ENCODE measurements at regions not wholly inside any gene's neighbourhood (a gene's known extent, or its start where the extent isn't known, plus 50 kb on each side); places are given as distances from the start of the nearest gene placed in this dataset.

DNA sequence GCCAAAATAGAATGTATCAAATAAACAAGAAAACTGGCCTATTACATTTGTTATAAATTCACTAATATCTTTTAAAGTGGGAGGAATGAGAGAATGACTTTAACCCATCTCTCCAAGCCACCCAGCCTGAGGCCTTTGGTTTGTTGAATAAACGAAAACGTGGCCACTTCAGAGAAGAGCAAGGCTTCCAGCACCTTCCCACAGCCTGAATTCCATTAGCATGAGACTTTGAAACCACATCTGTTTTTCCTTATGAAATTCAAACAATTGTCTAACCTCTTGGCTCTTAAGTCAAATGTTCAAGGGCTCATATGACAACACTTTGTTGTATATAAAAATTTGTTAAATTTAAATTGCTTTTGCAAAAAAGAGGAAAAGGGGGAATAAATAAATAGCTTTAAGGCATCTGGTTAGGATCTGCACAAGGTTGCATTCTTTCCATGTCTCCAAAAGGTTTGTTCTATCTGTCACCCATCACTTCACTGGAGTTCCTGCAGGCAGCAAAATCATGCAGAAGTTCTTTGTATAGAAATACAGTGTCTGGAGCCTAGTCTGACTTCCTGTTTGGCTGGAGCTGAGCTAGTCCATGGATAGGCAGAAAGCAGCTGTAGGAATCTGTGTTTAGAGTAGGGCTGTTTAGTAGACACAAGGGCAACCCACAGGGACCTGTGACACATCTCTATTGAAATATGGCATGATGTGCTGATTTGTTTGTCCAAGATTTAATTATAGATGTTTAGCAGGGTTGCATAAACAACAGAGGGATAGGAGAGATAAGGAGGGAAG, 502.3 kb downstream of the KCTD12 start:
- intact Hi-C loops (cut with micrococcal nuclease), result no loop called here
- no peak overlapping the region for H3K4me3 ChIP-seq (ENCODE audit: low read length in 2 of 2)
- H3K9me3 ChIP-seq (ENCODE audit: control insufficient read depth in 1 of 2, low read length in 2 of 2), result no peaks in the 10 kb centered on the region
- H3K27me3 ChIP-seq (ENCODE audit: insufficient read depth, low read length), result no peaks in the 10 kb centered on the region
- H3K36me3 Mint-ChIP-seq, result no peaks in the 10 kb centered on the region
- H3K4me1 ChIP-seq (ENCODE audit: insufficient read depth, low read length), result no peaks in the 10 kb centered on the region
- CTCF ChIA-PET (ENCODE audit: partially characterized antibody), result no interaction called here
- no peak overlapping the region for H3K27ac Mint-ChIP-seq
- no peaks in the 10 kb centered on the region for H3K36me3 ChIP-seq (ENCODE audit: insufficient read depth, low read length)
- H3K4me3 Mint-ChIP-seq, result no peak overlapping the region
- DNase-seq, result no peak
- POLR2A ChIA-PET (ENCODE audit: partially characterized antibody), result no interaction called here
- H3K27ac ChIP-seq (ENCODE audit: low read depth, low read length), result no peak overlapping the region
- peaks cover 0 to 2% of the 10 kb centered on the region in 2 donors for H3K27me3 Mint-ChIP-seq
- H3K9me3 Mint-ChIP-seq, result no peaks in the 10 kb centered on the region
- peaks cover 0 to 1% (median 0%) of the 10 kb centered on the region in 4 donors for H3K4me1 Mint-ChIP-seq

DNA sequence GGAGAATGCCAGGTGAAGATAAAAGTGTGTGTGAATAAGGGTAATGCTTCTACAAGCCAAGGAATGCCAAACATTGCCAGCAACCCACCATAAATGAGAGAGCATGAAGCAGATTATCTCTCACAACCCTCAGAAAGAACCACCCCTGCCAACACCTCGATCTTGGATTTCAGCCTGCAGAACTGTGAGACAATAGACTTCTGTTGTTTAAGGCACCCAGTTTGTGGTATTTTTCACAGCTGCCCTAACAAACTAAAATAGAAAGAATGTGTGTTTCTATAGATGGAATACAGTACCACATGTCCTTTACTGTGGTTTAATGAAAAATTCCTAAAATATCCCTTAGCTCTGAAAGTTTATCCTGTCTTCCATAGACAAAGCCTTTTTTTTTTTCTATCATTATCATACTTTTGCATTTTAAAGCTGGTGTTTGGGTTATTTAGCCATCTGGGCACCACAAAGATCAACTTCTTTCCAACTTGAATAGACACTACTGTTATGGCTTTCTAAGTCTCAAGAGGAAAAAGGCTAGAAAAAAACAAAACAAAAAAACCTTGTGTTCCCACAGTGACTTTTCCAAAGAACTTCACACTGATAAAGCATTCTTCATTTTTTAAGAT, 505.6 kb downstream of the KCTD12 start:
- no peak overlapping the region for H3K4me3 Mint-ChIP-seq
- no peaks in the 10 kb centered on the region for H3K36me3 Mint-ChIP-seq
- no peaks in the 10 kb centered on the region for H3K9me3 Mint-ChIP-seq
- CTCF ChIA-PET (ENCODE audit: partially characterized antibody), result no interaction called here
- intact Hi-C loops (cut with micrococcal nuclease), result no loop called here
- Histone ChIP-seq H3K9me3 (ENCODE audit: control insufficient read depth in 1 of 2, low read length in 2 of 2) (no peaks in the 10 kb centered on the region), H3K27me3 (ENCODE audit: insufficient read depth, low read length) (no peaks in the 10 kb centered on the region), H3K4me1 (ENCODE audit: insufficient read depth, low read length) (no peaks in the 10 kb centered on the region), H3K4me3 (ENCODE audit: low read length in 2 of 2) (no peak overlapping the region), H3K36me3 (ENCODE audit: insufficient read depth, low read length) (no peaks in the 10 kb centered on the region), H3K27ac (ENCODE audit: low read depth, low read length) (no peak overlapping the region)
- no peaks in the 10 kb centered on the region for H3K4me1 Mint-ChIP-seq
- DNase-seq, result no peak
- POLR2A ChIA-PET (ENCODE audit: partially characterized antibody), result no interaction called here
- H3K27ac Mint-ChIP-seq, result no peak overlapping the region
- no peaks in the 10 kb centered on the region for H3K27me3 Mint-ChIP-seq

DNA sequence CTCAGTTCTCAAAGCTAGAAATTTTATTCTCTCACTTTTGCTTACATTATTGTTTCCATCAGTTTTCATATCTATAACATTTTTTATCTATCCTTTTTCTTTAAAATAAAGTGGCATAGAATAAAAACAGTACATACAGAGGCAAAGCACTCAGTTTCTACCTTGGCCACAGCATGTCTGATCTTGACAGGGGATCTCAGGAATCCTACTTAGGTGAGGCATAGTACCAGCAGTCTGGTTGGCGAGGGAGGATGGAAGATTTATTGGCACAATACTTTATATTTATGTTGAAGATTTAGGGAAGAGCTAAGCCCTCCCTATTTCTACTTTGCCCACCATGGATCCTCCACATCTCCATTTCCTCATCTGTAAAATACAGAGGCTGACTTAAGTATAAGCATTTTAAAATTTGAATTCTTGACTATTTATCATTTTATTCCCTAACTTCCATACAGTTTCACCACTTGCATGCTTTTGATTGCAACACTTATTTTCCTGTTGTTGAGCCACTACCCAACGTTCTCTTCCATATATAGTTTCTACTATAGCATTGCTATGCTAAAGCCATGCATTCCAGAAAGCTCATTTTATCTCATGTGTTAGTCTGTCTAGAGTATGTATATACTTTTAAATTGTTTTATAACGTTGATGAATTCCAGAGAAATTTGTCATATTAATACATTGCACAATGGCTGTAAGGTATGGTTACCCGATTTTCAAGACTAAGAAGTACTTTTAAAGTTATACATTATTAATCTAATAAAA, 506.7 kb downstream of the KCTD12 start:
- ChIA-PET POLR2A (ENCODE audit: partially characterized antibody) (no interaction called here), CTCF (ENCODE audit: partially characterized antibody) (no interaction called here)
- Histone ChIP-seq H3K4me3 (ENCODE audit: low read length in 2 of 2) (no peak overlapping the region), H3K9me3 (ENCODE audit: control insufficient read depth in 1 of 2, low read length in 2 of 2) (no peaks in the 10 kb centered on the region), H3K27me3 (ENCODE audit: insufficient read depth, low read length) (no peaks in the 10 kb centered on the region), H3K36me3 (ENCODE audit: insufficient read depth, low read length) (no peaks in the 10 kb centered on the region), H3K27ac (ENCODE audit: low read depth, low read length) (no peak overlapping the region), H3K4me1 (ENCODE audit: insufficient read depth, low read length) (no peaks in the 10 kb centered on the region)
- no peak for DNase-seq
- no peaks in the 10 kb centered on the region for H3K9me3 Mint-ChIP-seq
- H3K4me3 Mint-ChIP-seq, result no peak overlapping the region
- H3K27ac Mint-ChIP-seq, result no peak overlapping the region
- no peaks in the 10 kb centered on the region for H3K4me1 Mint-ChIP-seq
- H3K36me3 Mint-ChIP-seq, result no peaks in the 10 kb centered on the region
- no peaks in the 10 kb centered on the region for H3K27me3 Mint-ChIP-seq
- intact Hi-C loops (cut with micrococcal nuclease), result no loop called here

DNA sequence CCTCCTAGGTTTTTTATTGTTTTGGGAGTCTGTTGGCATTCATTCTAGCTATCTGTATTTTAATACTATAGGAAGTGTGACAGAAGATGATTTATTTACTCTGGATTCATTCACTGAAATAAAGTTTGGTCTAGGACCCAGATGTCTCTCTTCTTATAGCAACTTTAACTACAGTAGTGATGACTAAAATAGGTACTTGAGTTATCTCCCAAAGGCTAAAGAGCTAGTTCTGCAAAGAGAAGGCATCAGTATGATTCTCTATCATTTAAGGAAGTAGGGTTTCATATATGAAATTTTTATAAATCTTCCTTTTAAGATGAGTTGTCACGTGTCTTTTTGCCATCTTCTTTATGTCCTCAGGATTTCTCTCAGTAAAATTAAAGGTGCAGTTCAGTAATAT, 507.4 kb downstream of the KCTD12 start:
- no peak for DNase-seq
- intact Hi-C loops (cut with micrococcal nuclease), result no loop called here
- no peaks in the 10 kb centered on the region for H3K36me3 ChIP-seq (ENCODE audit: insufficient read depth, low read length)
- no peaks in the 10 kb centered on the region for H3K27me3 ChIP-seq (ENCODE audit: insufficient read depth, low read length)
- CTCF ChIA-PET (ENCODE audit: partially characterized antibody), result no interaction called here
- no peak overlapping the region for H3K4me3 ChIP-seq (ENCODE audit: low read length in 2 of 2)
- H3K27ac ChIP-seq (ENCODE audit: low read depth, low read length), result no peak overlapping the region
- H3K9me3 Mint-ChIP-seq, result no peaks in the 10 kb centered on the region
- no peaks in the 10 kb centered on the region for H3K4me1 Mint-ChIP-seq
- POLR2A ChIA-PET (ENCODE audit: partially characterized antibody), result no interaction called here
- no peaks in the 10 kb centered on the region for H3K27me3 Mint-ChIP-seq
- H3K4me3 Mint-ChIP-seq, result no peak overlapping the region
- no peaks in the 10 kb centered on the region for H3K4me1 ChIP-seq (ENCODE audit: insufficient read depth, low read length)
- no peaks in the 10 kb centered on the region for H3K36me3 Mint-ChIP-seq
- H3K9me3 ChIP-seq (ENCODE audit: control insufficient read depth in 1 of 2, low read length in 2 of 2), result no peaks in the 10 kb centered on the region
- H3K27ac Mint-ChIP-seq, result no peak overlapping the region

DNA sequence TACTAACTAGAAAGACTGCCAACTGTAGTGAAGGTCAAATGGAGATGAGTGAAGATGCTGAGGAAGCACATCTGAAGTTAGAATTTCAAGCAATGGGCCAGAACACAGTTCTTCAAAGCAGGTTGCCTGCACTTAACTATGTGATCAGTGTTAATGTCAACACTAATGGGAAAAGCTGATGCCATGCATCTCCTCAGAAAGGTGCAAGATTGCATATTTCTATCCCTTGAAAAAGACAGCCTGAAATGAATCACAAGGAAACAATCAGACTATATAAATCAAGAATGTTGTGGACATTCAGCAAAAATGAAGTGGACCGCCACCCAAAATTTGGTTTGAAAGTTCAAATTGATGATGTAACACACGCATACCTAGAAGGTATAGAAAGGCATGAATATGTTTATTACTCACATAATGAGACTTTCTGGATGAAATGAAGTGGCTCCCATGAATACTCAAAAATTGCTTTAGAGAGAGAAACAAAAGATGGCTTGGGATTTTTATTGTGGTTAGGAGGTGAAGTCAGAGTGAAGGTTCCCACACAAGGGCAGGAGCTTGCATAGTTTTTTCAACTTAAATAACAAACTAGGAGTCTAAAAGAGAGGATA, 522.4 kb downstream of the KCTD12 start:
- no peaks in the 10 kb centered on the region for H3K36me3 ChIP-seq (ENCODE audit: insufficient read depth, low read length)
- intact Hi-C loops (cut with micrococcal nuclease), result no loop called here
- POLR2A ChIA-PET (ENCODE audit: partially characterized antibody), result no interaction called here
- no peak overlapping the region for H3K27ac ChIP-seq (ENCODE audit: low read depth, low read length)
- no peaks in the 10 kb centered on the region for H3K9me3 ChIP-seq (ENCODE audit: control insufficient read depth in 1 of 2, low read length in 2 of 2)
- Mint-ChIP-seq H3K36me3 (no peaks in the 10 kb centered on the region), H3K27ac (no peak overlapping the region), H3K27me3 (peaks cover under 1 to 2% of the 10 kb centered on the region in 2 donors), H3K4me3 (no peak overlapping the region), H3K4me1 (no peaks in the 10 kb centered on the region), H3K9me3 (peaks cover 0 to 2% (median 0%) of the 10 kb centered on the region in 8 donors)
- no peaks in the 10 kb centered on the region for H3K27me3 ChIP-seq (ENCODE audit: insufficient read depth, low read length)
- H3K4me3 ChIP-seq (ENCODE audit: low read length in 2 of 2), result no peak overlapping the region
- no peak for DNase-seq
- H3K4me1 ChIP-seq (ENCODE audit: insufficient read depth, low read length), result no peaks in the 10 kb centered on the region
- CTCF ChIA-PET (ENCODE audit: partially characterized antibody), result no interaction called here

DNA sequence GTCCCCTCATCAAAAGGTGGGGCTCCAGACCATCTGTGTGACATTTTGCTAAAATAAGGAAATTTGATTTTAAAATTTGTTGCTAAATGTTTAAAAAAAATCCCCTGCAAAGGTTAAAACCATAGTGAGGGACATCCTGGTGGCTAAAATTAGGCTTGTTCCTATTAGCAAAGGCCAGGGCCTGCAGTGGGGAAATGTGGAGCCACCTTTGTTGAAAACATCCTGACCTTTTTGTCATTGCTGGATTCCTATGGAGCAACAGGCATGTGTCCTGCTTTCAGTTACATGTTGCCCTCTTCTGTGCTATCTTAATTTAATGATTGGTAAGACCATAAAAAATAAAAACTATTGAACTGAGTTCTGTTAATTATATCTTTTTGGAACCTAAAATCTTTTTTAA, 524.3 kb downstream of the KCTD12 start:
- H3K4me3 Mint-ChIP-seq, result no peak overlapping the region
- ChIA-PET POLR2A (ENCODE audit: partially characterized antibody) (no interaction called here), CTCF (ENCODE audit: partially characterized antibody) (interaction anchor here (0.6 kb wide), 1 partner anchor 987 kb away, joined by 4 read pairs; no protein-coding TSS in a partner anchor)

DNA sequence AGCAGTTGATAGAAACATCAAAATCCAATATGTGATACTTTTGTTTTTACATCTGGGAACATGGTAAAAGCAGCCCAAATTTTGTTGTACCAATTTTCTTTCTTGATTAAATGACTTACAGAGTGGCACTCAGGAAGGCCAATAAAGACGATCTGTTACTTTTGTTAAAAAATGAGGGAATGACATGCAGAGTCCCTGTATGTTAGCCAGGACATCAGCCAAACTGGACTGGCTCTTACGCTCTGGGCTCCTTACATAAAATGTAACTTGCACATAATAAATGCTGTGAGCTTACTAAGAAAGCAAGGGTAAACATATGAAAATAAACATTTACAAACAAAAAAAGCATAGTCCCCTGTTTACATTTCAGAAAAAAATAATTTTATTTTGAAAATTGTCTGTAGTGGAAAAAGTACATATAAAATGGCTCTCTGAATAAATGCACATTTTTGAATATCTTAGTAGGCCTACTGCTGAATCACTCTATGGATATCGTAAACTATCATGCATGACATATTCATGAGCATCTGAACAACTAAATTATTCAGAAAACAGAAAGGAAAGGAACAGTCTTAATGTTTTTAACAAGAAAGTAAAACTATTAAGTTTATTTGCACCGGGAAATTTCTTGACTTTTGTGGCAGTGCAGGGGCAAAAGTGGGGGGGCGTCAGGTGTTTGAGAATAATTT, 534.5 kb downstream of the KCTD12 start:
- no peak overlapping the region for H3K4me3 Mint-ChIP-seq
- POLR2A ChIA-PET (ENCODE audit: partially characterized antibody), result no interaction called here
- peaks cover 0 to 3% (median 0%) of the 10 kb centered on the region in 8 donors for H3K9me3 Mint-ChIP-seq
- no peak for DNase-seq
- Histone ChIP-seq H3K27me3 (ENCODE audit: insufficient read depth, low read length) (no peaks in the 10 kb centered on the region), H3K36me3 (ENCODE audit: insufficient read depth, low read length) (no peaks in the 10 kb centered on the region), H3K4me1 (ENCODE audit: insufficient read depth, low read length) (no peaks in the 10 kb centered on the region), H3K9me3 (ENCODE audit: control insufficient read depth in 1 of 2, low read length in 2 of 2) (no peaks in the 10 kb centered on the region), H3K27ac (ENCODE audit: low read depth, low read length) (no peak overlapping the region), H3K4me3 (ENCODE audit: low read length in 2 of 2) (no peak overlapping the region)
- no peak overlapping the region for H3K27ac Mint-ChIP-seq
- no peaks in the 10 kb centered on the region for H3K4me1 Mint-ChIP-seq
- H3K27me3 Mint-ChIP-seq, result no peaks in the 10 kb centered on the region
- no peaks in the 10 kb centered on the region for H3K36me3 Mint-ChIP-seq
- CTCF ChIA-PET (ENCODE audit: partially characterized antibody), result no interaction called here
- intact Hi-C loops (cut with micrococcal nuclease), result no loop called here

More for the DNA sequence above, 524.3 kb downstream of the KCTD12 start:
- H3K27me3 Mint-ChIP-seq, result peaks cover 2% of the 10 kb centered on the region in 2 donors
- Histone ChIP-seq H3K9me3 (ENCODE audit: control insufficient read depth in 1 of 2, low read length in 2 of 2) (no peaks in the 10 kb centered on the region), H3K4me3 (ENCODE audit: low read length in 2 of 2) (no peak overlapping the region), H3K27ac (ENCODE audit: low read depth, low read length) (no peak overlapping the region), H3K4me1 (ENCODE audit: insufficient read depth, low read length) (no peaks in the 10 kb centered on the region), H3K36me3 (ENCODE audit: insufficient read depth, low read length) (no peaks in the 10 kb centered on the region), H3K27me3 (ENCODE audit: insufficient read depth, low read length) (no peaks in the 10 kb centered on the region)
- intact Hi-C loops (cut with micrococcal nuclease), result no loop called here
- H3K9me3 Mint-ChIP-seq, result peaks cover 0 to 3% (median 0%) of the 10 kb centered on the region in 8 donors
- H3K36me3 Mint-ChIP-seq, result no peaks in the 10 kb centered on the region
- H3K4me1 Mint-ChIP-seq, result no peaks in the 10 kb centered on the region
- no peak overlapping the region for H3K27ac Mint-ChIP-seq
- DNase-seq, result no peak
